ENCODE measurements at regions not wholly inside any gene's neighbourhood (a gene's known extent, or its start where the extent isn't known, plus 50 kb on each side); places are given as distances from the start of the nearest gene placed in this dataset.

DNA sequence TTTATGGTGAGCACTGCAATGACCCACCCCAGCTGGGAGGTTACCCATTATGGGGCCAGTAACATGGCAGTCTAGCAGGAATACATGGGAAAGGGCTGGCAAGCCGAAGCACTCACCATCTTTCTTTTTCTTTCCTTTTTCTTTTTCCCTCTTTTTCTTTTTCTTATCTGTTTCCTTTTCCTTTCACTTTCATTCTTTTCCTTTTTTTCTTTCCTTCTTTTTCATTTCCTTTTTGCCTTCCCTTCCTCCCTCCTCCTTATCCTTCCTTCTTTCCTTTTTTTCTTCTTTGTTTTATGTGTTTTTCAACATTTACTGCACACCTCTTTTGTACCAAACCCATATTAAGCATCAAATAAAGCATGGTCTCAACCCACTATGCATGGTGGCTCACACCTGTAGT is 501.1 kb downstream of the MED13L start:
- no peak overlapping the region for H3K4me3 Mint-ChIP-seq
- intact Hi-C loops (cut with micrococcal nuclease) = no loop called here
- no peaks in the 10 kb centered on the region for H3K27me3 Mint-ChIP-seq
- H3K4me1 Mint-ChIP-seq (ENCODE audit: low read depth) = no peaks in the 10 kb centered on the region
- H3K36me3 Mint-ChIP-seq (ENCODE audit: low read depth) = no peaks in the 10 kb centered on the region
- H3K9me3 Mint-ChIP-seq = no peaks in the 10 kb centered on the region
- H3K27ac Mint-ChIP-seq = no peak overlapping the region

GRCh38 chr12:115774148-115774895 is 503.2 kb downstream of the MED13L start:
- Mint-ChIP-seq H3K27ac (no peak overlapping the region), H3K4me1 (ENCODE audit: low read depth) (no peaks in the 10 kb centered on the region), H3K9me3 (no peaks in the 10 kb centered on the region), H3K4me3 (no peak overlapping the region), H3K36me3 (ENCODE audit: low read depth) (no peaks in the 10 kb centered on the region), H3K27me3 (no peaks in the 10 kb centered on the region)
- intact Hi-C loops (cut with micrococcal nuclease) = no loop called here

DNA sequence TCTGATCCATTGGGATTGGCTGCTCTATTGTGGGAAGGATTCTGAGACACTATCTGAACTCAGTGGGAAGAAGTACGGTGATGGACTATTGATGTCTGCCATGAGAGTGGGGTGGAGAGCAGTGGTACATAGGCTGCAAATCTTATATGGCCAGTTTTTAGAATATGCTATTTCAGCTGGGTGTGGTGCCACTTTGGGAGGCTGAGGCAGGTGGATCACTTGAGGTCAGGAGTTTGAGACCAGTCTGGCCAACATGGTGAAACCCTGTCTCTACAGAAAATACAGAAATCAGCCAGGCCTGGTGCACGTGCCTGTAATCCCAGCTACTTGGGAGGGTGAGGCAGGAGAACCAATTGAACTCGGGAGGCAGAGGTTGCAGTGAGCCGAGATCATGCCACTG is 505.9 kb downstream of the MED13L start:
- H3K27ac Mint-ChIP-seq = no peak overlapping the region
- H3K27me3 Mint-ChIP-seq = no peaks in the 10 kb centered on the region
- no peak overlapping the region for H3K4me3 Mint-ChIP-seq
- no peaks in the 10 kb centered on the region for H3K9me3 Mint-ChIP-seq
- H3K36me3 Mint-ChIP-seq (ENCODE audit: low read depth) = no peaks in the 10 kb centered on the region
- no peaks in the 10 kb centered on the region for H3K4me1 Mint-ChIP-seq (ENCODE audit: low read depth)
- intact Hi-C loops (cut with micrococcal nuclease) = no loop called here

DNA sequence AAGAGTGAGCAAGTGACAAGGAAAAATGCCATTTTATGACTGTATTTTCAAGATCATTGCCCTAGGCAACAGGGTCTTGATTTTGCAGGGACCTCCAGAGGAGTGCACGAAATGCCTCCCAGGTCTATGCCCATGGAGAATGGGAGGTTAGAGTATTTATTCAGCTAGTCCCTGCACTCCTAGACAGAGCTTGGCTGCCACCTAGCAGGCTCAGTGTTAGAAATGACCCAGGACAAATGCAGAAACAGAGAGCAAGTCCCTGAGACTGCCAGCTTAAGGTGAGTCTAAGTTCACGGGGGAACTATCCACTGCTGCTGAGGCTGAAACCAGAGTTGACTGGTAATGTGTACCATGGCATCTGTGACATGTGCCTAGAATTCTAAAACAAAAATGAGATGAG is 506.4 kb downstream of the MED13L start:
- Mint-ChIP-seq H3K27me3 (no peaks in the 10 kb centered on the region), H3K4me1 (ENCODE audit: low read depth) (no peaks in the 10 kb centered on the region), H3K4me3 (no peak overlapping the region)

DNA sequence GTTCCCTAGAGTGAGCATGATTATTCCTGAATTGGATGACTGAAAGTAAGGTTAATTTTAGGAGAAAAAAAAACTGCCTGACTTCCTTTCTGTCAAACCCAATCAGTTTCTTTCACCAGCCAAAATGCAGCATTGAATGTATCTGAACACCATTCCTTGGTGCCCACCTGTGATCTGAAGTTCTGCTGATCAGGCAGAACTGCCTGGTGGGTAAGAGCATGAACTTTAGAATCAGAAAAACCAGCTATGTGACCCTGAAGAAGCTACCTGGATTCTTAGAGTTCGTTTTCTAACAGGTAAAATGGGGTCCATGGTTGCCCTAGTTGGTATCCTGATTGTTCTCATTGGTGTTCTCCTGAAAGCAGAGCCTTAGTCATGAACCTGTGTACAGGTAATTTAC is 506.9 kb downstream of the MED13L start:
- H3K4me1 Mint-ChIP-seq (ENCODE audit: low read depth) = no peaks in the 10 kb centered on the region
- H3K4me3 Mint-ChIP-seq = no peak overlapping the region
- H3K9me3 Mint-ChIP-seq = no peaks in the 10 kb centered on the region
- no peaks in the 10 kb centered on the region for H3K27me3 Mint-ChIP-seq
- intact Hi-C loops (cut with micrococcal nuclease) = no loop called here
- no peak overlapping the region for H3K27ac Mint-ChIP-seq
- no peaks in the 10 kb centered on the region for H3K36me3 Mint-ChIP-seq (ENCODE audit: low read depth)

More for the DNA sequence above, 506.4 kb downstream of the MED13L start:
- intact Hi-C loops (cut with micrococcal nuclease) = no loop called here
- H3K36me3 Mint-ChIP-seq (ENCODE audit: low read depth) = no peaks in the 10 kb centered on the region
- H3K9me3 Mint-ChIP-seq = no peaks in the 10 kb centered on the region
- H3K27ac Mint-ChIP-seq = no peak overlapping the region

DNA sequence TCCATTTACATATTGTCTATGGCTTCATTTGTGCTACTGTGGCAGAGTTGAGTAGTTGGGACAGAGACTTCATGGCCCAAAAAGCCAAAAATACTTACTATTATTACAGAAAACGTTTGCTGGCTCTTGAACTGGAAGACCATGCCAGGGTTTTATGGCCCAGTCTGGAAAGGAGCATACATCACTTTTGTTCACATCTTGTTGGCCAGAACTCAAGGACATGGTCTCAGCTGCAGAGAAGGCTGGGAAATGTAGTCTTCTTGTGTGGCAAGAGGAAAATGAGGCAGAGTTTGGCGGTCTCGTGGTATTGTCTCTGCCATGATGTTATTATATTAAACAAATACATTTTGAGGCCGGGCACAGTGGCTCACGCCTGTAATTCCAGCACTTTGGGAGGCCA is 509.6 kb downstream of the MED13L start:
- Mint-ChIP-seq H3K27ac (no peak overlapping the region), H3K9me3 (no peaks in the 10 kb centered on the region), H3K27me3 (no peaks in the 10 kb centered on the region), H3K4me1 (ENCODE audit: low read depth) (no peaks in the 10 kb centered on the region), H3K4me3 (no peak overlapping the region), H3K36me3 (ENCODE audit: low read depth) (no peaks in the 10 kb centered on the region)
- intact Hi-C loops (cut with micrococcal nuclease) = no loop called here

GRCh38 chr12:115763982-115764621 is 513.4 kb downstream of the MED13L start:
- no peaks in the 10 kb centered on the region for H3K36me3 Mint-ChIP-seq (ENCODE audit: low read depth)
- H3K27ac Mint-ChIP-seq = no peak overlapping the region
- H3K4me3 Mint-ChIP-seq = no peak overlapping the region
- H3K9me3 Mint-ChIP-seq = no peaks in the 10 kb centered on the region
- intact Hi-C loops (cut with micrococcal nuclease) = no loop called here
- H3K4me1 Mint-ChIP-seq (ENCODE audit: low read depth) = no peaks in the 10 kb centered on the region
- no peaks in the 10 kb centered on the region for H3K27me3 Mint-ChIP-seq

GRCh38 chr12:115763376-115763775 is 514.1 kb downstream of the MED13L start:
- Mint-ChIP-seq H3K36me3 (ENCODE audit: low read depth) (no peaks in the 10 kb centered on the region), H3K4me1 (ENCODE audit: low read depth) (no peaks in the 10 kb centered on the region), H3K9me3 (no peaks in the 10 kb centered on the region), H3K27ac (no peak overlapping the region), H3K4me3 (no peak overlapping the region), H3K27me3 (no peaks in the 10 kb centered on the region)
- intact Hi-C loops (cut with micrococcal nuclease) = no loop called here

GRCh38 chr12:115762936-115763335 is 514.6 kb downstream of the MED13L start:
- Mint-ChIP-seq H3K27me3 (no peaks in the 10 kb centered on the region), H3K9me3 (no peaks in the 10 kb centered on the region), H3K27ac (no peak overlapping the region), H3K4me1 (ENCODE audit: low read depth) (no peaks in the 10 kb centered on the region), H3K36me3 (ENCODE audit: low read depth) (no peaks in the 10 kb centered on the region), H3K4me3 (no peak overlapping the region)
- intact Hi-C loops (cut with micrococcal nuclease) = no loop called here

DNA sequence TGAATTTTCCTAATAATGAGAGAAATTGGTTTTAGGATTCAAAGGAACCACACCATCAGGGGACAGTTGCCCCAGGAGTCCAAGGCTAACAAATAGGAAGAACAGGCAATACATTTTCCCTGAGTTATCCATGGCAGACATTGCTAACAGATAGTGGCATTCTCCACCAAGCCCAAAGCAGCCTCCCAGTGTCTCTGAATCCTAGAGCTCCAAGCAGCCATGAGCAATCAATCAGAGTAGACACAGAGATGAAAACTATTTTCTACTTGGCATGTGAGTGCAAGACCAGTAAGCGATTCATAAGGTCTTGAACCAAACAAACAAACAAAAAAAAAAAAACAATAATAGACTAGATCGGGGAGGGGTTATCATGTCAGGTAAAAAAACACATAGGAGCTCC is 515.7 kb downstream of the MED13L start:
- intact Hi-C loops (cut with micrococcal nuclease) = no loop called here
- Mint-ChIP-seq H3K27ac (no peak overlapping the region), H3K36me3 (ENCODE audit: low read depth) (no peaks in the 10 kb centered on the region), H3K4me1 (ENCODE audit: low read depth) (no peaks in the 10 kb centered on the region), H3K9me3 (no peaks in the 10 kb centered on the region), H3K27me3 (peaks cover 3% of the 10 kb centered on the region), H3K4me3 (no peak overlapping the region)

- intact Hi-C loops (cut with micrococcal nuclease) = no loop called here
- Mint-ChIP-seq H3K9me3 (no peaks in the 10 kb centered on the region), H3K27me3 (peaks cover 5% of the 10 kb centered on the region), H3K27ac (no peak overlapping the region), H3K4me1 (ENCODE audit: low read depth) (no peaks in the 10 kb centered on the region), H3K4me3 (no peak overlapping the region), H3K36me3 (ENCODE audit: low read depth) (no peaks in the 10 kb centered on the region)
These were observed 517.3 kb downstream of the MED13L start for GRCh38 chr12:115760231-115760630.

GRCh38 chr12:115758877-115759620 is 518.4 kb downstream of the MED13L start:
- Mint-ChIP-seq H3K36me3 (ENCODE audit: low read depth) (no peaks in the 10 kb centered on the region), H3K9me3 (no peaks in the 10 kb centered on the region), H3K27me3 (peaks cover 8% of the 10 kb centered on the region), H3K4me1 (ENCODE audit: low read depth) (no peaks in the 10 kb centered on the region), H3K4me3 (no peak overlapping the region), H3K27ac (no peak overlapping the region)
- intact Hi-C loops (cut with micrococcal nuclease) = no loop called here

DNA sequence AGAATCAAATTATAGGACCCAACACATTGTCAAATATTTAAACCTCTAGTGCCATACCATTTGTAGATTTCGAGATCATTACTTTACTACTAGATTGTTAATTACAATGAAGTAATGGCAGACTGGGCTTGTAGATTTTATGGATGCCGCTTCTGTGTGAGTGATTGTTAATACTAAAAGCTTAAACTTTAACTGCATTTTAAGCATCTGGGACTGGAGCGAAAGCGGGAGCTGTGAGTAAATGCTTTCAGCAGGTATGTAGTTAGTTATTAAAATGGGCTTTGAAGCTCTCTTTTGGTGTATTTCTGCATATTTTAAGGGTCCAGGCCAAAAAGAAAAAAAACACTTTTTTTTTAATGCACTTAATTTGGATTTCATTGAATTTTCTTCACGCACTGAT is 519.3 kb downstream of the MED13L start:
- Mint-ChIP-seq H3K4me1 (ENCODE audit: low read depth) (no peaks in the 10 kb centered on the region), H3K4me3 (no peak overlapping the region), H3K9me3 (no peaks in the 10 kb centered on the region), H3K27ac (no peak overlapping the region), H3K27me3 (peaks cover 8% of the 10 kb centered on the region), H3K36me3 (ENCODE audit: low read depth) (no peaks in the 10 kb centered on the region)
- intact Hi-C loops (cut with micrococcal nuclease) = no loop called here

DNA sequence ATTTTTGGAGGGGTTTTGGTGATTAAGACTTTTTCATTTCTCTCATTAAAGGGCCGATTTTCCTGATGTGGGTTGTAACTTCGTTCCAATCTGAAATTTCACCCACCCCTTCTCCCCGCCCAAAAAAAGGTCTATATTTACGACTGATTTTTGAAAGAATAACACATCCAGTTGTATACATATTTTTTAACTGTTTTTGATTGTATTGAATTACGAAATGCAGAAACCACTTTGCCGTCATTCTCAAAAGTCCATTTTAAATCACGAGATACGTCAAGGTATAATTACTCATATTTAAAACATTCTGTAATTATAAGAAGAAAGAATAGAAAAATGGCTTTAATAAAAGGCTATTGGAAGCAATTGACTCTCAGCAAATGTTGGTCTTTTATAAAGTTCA is 520.7 kb downstream of the MED13L start:
- Mint-ChIP-seq H3K4me1 (ENCODE audit: low read depth) (no peaks in the 10 kb centered on the region), H3K9me3 (no peaks in the 10 kb centered on the region), H3K27ac (no peak overlapping the region), H3K27me3 (peaks cover 8% of the 10 kb centered on the region), H3K4me3 (no peak overlapping the region), H3K36me3 (ENCODE audit: low read depth) (no peaks in the 10 kb centered on the region)
- intact Hi-C loops (cut with micrococcal nuclease) = no loop called here

Data from dendritic cell treated with granulocyte-macrophage colony-stimulating factor and Interleukin-4, amounts not matched to agents 40 ng/mL and 50 ng/mL, for 4 days (primary cell).